OCI-LY3 (cell line): ENCODE measurements at regions not wholly inside any gene's neighbourhood (a gene's known extent, or its start where the extent isn't known, plus 50 kb on each side); places are given as distances from the start of the nearest gene placed in this dataset.

ENCODE experiments used
- EZH2phosphoT487 ChIP-seq: fragments of 200-600 bp; shearing (Covaris generic); IDR thresholded peaks from 2 replicates; pipeline ENCODE4 v1.6.1; 2018; ENCODE audit warnings: antibody characterized with exemption, mixed run types, low read depth
- TF ChIP-seq, protein P1 (sequence below): fragments of 200-600, 300-600 bp; sonication (generic); IDR thresholded peaks from 2 replicates; pipeline ENCODE4 v1.5.1; 2014; ENCODE audit warnings: antibody characterized with exemption, low read length, low read depth

DNA sequence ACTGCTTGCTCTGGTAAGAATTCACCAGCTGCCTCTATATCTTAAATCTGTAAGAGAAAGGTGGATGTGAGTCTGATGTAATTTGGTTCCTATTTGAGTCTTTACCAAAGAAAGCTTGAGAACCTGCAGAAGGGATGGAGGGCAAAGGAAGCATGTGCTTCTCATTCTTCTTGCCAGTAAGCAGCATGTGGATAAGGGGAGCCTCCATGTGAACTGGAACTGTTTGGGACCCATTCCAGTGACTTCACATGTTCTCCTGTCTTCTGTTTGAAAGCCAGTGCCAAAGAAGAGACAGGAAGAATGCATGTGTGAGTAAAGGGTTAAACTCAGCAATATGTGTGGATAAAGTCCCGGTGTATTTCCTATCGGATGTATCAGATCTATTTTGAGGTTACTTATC lies 119.6 kb upstream of the ADGRL2 start:
- TF ChIP-seq, protein P1, sequence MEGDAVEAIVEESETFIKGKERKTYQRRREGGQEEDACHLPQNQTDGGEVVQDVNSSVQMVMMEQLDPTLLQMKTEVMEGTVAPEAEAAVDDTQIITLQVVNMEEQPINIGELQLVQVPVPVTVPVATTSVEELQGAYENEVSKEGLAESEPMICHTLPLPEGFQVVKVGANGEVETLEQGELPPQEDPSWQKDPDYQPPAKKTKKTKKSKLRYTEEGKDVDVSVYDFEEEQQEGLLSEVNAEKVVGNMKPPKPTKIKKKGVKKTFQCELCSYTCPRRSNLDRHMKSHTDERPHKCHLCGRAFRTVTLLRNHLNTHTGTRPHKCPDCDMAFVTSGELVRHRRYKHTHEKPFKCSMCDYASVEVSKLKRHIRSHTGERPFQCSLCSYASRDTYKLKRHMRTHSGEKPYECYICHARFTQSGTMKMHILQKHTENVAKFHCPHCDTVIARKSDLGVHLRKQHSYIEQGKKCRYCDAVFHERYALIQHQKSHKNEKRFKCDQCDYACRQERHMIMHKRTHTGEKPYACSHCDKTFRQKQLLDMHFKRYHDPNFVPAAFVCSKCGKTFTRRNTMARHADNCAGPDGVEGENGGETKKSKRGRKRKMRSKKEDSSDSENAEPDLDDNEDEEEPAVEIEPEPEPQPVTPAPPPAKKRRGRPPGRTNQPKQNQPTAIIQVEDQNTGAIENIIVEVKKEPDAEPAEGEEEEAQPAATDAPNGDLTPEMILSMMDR: no peak
- no peak for TF ChIP-seq EZH2phosphoT487
